NCI-H146 treated with DMSO at 0.1 percent for 48 hours (cell line): ENCODE measurements at regions not wholly inside any gene's neighbourhood (a gene's known extent, or its start where the extent isn't known, plus 50 kb on each side); places are given as distances from the start of the nearest gene placed in this dataset.

Experiments used
- DNase-seq: peaks from one replicate; lab custom pipeline; 2025; ENCODE audit not compliant: unreplicated experiment; lab: John Stamatoyannopoulos, UW

- DNase-seq: no peak
Measured at GRCh38 chr12:118467641-118468305, 91.4 kb downstream of the SUDS3 start.

- DNase-seq: no peak
Measured at GRCh38 chr12:118472940-118473339, 96.6 kb downstream of the SUDS3 start.

GRCh38 chr12:118480235-118480634 lies 103.9 kb downstream of the SUDS3 start:
- DNase-seq: no peak

GRCh38 chr12:118488034-118488433 lies 111.7 kb downstream of the SUDS3 start:
- no peak for DNase-seq

GRCh38 chr12:118493962-118494361 lies 117.6 kb downstream of the SUDS3 start:
- DNase-seq: peak; percentile 71

GRCh38 chr12:118494776-118495175 lies 118.4 kb downstream of the SUDS3 start:
- DNase-seq: no peak

- DNase-seq: no peak
Measured at GRCh38 chr12:118495296-118495695, 118.9 kb downstream of the SUDS3 start.

GRCh38 chr12:118498171-118498570 lies 121.8 kb downstream of the SUDS3 start:
- DNase-seq: no peak

- no peak for DNase-seq
Measured at GRCh38 chr12:118500299-118500698, 123.9 kb downstream of the SUDS3 start.

- no peak for DNase-seq
Measured at GRCh38 chr12:118501489-118501888, 125.1 kb downstream of the SUDS3 start.

- no peak for DNase-seq
Measured at GRCh38 chr12:118503476-118503875, 127.1 kb downstream of the SUDS3 start.

- DNase-seq: no peak
Measured at GRCh38 chr12:118512669-118513068, 136.3 kb downstream of the SUDS3 start.

- DNase-seq: no peak
Measured at GRCh38 chr12:118513611-118514010, 137.3 kb downstream of the SUDS3 start.

- no peak for DNase-seq
Measured at GRCh38 chr12:118514297-118514696, 137.9 kb downstream of the SUDS3 start.

GRCh38 chr12:118520214-118521035 lies 144.1 kb downstream of the SUDS3 start:
- no peak for DNase-seq

- DNase-seq: peak; percentile 81
Measured at GRCh38 chr12:118521036-118521370, 144.6 kb downstream of the SUDS3 start.

- no peak for DNase-seq
Measured at GRCh38 chr12:118524446-118524845, 148.1 kb downstream of the SUDS3 start.

- no peak for DNase-seq
Measured at GRCh38 chr12:118525216-118525615, 148.9 kb downstream of the SUDS3 start.

- peak; percentile 87 for DNase-seq
Measured at GRCh38 chr12:118526255-118527095, 150.1 kb downstream of the SUDS3 start.

GRCh38 chr12:118527310-118527709 lies 151.0 kb downstream of the SUDS3 start:
- DNase-seq: no peak

- no peak for DNase-seq
Measured at GRCh38 chr12:118528625-118529024, 152.3 kb downstream of the SUDS3 start.

GRCh38 chr12:118534003-118534402 lies 157.6 kb downstream of the SUDS3 start:
- DNase-seq: no peak
